ENCODE measurements at regions not wholly inside any gene's neighbourhood (a gene's known extent, or its start where the extent isn't known, plus 50 kb on each side); places are given as distances from the start of the nearest gene placed in this dataset.

DNA sequence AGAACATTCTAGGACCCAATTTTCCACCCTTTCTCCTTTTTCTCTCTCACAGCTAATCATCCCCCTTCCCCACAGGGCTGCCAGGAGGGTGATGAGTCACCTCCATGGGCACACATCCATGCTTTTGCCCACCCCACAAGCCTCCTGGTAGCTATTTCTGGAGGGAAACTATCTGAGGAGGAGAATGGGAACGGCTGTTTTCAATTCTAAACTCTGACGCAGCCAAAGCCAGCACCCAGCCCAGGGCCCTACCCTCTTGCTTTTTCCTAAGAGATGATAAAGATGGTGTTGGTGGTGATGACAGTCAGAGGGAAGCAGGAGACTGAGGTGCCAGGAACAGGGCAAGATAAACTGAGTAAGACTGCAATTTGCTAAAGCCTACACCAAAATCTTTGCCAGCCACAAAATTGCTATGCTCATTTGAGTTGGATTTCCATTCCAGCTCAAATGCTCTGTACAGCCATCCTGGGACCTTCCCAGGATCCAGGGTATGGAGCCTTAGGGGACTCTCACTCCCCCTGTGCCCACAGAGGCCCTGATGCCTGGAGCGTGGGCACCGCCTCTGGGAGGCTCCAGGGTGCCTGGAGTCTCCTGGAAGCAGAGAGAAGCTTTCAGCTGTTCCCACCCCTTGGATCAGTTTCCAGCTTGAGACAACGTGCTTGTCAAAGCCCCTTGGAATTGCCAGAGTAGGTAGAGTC lies 62.0 kb upstream of the FZD7 start:
- DNase-seq = no peak
- Mint-ChIP-seq H3K27ac (no peak overlapping the region), H3K36me3 (ENCODE audit: low read depth) (no peaks in the 10 kb centered on the region), H3K4me3 (no peak overlapping the region), H3K4me1 (no peaks in the 10 kb centered on the region), H3K27me3 (no peaks in the 10 kb centered on the region), H3K9me3 (no peaks in the 10 kb centered on the region)
- ChIA-PET CTCF (no interaction called here), POLR2A (no interaction called here)

DNA sequence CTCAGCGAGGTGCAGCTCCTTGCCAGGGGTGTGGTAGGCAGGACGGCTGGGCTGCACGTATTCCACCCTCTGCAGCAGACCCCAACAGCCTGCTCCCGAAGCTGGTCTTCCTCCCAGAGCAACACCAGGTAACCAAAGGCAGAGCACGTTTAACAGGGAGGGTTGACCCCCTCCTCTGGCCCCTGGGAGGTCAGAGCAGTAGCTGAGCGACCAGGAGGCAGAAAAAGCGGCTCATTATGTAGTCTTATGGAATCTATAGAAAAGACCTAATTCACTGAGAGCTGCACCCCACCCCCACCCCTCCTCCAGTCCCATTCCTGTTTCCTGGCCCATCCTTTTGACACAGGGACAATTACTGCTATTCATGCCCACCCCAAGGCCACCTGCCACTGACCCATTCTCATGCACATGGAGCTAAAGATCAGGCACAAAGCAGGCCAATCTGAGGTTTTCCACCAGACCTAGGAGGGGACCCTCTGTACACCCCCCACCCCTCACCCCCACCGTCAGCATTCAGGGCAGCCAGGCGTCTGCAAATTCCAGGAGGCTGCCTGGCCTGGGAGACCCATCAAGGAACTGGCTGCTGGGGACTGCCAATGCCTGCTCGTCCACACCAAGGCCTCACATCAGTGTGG lies 60.9 kb upstream of the FZD7 start:
- no peak for DNase-seq
- ChIA-PET POLR2A (no interaction called here), CTCF (interaction anchor here (0.5 kb wide), 1 partner anchor 199 kb away, joined by 3 read pairs; no protein-coding TSS in a partner anchor)
- no peaks in the 10 kb centered on the region for H3K27me3 Mint-ChIP-seq
- H3K9me3 Mint-ChIP-seq = no peaks in the 10 kb centered on the region
- no peak overlapping the region for H3K4me3 Mint-ChIP-seq
- H3K36me3 Mint-ChIP-seq (ENCODE audit: low read depth) = no peaks in the 10 kb centered on the region
- H3K27ac Mint-ChIP-seq = no peak overlapping the region
- H3K4me1 Mint-ChIP-seq = no peaks in the 10 kb centered on the region

DNA sequence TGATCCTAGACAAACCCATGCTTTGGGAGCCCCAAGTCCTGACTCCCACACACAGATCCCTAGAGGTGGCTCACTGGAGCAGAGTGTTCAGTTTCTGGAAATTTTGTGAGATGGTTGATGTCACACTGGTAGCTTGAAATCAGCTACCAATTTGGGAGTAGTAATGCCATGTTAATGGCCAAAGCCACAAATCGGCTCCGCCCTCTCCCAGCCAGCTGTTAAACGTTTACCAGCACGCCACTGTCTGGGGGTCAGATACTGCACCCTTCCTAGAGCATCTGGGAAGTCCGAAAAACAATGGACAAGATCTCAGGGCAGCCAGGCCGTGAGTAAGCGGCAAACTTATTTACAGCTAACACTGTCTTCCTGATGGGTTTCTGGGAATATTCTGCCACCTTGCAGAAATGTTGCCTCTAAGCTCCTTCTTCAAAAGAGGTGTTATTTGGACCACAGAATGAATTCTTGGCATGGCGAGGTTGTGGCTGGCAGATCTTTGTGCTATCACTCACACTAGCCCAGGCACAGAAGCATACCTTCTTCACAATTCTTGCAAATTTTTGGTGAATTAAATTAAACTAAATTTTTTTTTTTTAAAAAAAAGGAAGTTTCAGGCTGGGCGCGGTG lies 60.2 kb upstream of the FZD7 start:
- Mint-ChIP-seq H3K27me3 (peaks cover under 1% of the 10 kb centered on the region), H3K9me3 (no peaks in the 10 kb centered on the region), H3K36me3 (ENCODE audit: low read depth) (no peaks in the 10 kb centered on the region), H3K27ac (no peak overlapping the region), H3K4me1 (no peaks in the 10 kb centered on the region), H3K4me3 (no peak overlapping the region)
- DNase-seq = no peak
- POLR2A ChIA-PET = no interaction called here
- CTCF ChIA-PET = interaction anchor here (0.5 kb wide), 1 partner anchor 198 kb away, joined by 3 read pairs; no protein-coding TSS in a partner anchor

DNA sequence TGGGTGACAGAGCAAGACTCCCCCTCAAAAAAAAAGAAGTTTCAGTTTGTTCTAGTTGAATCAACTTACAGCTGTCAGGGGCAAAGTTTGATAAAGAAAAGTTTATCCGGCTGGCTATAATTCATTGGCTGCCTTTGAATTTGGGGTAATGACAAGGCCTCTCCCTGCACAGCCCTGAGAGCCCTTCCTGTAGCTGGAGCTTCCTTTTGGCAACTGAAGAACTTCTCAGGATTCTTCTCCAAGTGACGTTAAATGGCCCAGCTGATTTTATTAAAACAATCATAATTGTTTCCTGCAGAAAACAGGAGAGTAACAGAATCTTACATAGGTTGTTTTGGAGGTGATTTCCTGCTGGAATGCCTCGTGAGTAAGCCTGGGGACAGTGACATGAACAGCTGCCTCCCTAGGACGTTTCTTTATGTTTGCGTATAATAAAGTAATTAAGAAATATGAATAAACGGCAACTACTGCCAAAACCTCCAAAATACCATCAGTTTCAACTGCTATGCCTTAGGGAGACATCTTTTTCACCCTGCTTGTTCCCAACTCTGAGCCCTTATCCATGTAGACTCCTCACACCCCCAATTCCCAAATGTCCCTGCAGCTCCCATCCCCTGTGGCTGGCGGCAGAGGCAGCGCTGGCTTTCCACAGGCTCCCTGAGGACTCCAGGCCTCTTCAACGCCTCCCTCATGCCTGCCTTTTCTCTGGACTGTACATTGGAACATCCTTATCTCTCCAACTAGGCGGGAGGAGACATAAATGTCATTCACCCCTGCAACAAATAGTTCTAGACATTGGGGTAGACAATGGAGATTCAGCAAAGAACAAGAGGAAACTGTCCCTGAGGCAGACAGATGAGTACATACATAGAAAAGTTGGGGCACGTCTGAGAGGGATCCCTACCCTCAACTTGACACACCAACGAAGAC lies 59.2 kb upstream of the FZD7 start:
- Mint-ChIP-seq H3K36me3 (ENCODE audit: low read depth) (no peaks in the 10 kb centered on the region), H3K4me1 (no peaks in the 10 kb centered on the region), H3K9me3 (no peaks in the 10 kb centered on the region), H3K27ac (no peak overlapping the region), H3K4me3 (no peak overlapping the region), H3K27me3 (peaks cover 2% of the 10 kb centered on the region)
- ChIA-PET CTCF (no interaction called here), POLR2A (no interaction called here)
- DNase-seq = no peak

DNA sequence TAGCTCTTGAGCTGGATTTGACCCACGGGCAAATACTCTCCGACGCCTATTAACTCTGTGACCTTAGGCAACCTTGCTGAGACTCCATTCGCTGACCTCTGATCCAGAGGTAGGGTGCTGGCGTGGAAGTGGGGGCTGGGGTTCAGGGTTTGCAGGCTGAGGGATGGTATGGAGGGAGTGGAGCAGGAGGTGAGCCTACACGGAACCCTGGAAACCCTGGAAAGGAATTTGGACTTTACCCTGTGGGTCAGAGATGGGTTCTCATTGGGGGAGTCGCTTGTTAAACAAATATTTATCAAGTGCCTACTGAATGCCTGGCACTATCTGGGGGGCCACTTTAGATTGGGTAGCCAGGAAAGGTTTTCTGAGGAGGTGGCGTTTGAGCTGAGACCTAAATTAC lies 58.2 kb upstream of the FZD7 start:
- peaks cover 2% of the 10 kb centered on the region for H3K27me3 Mint-ChIP-seq
- ChIA-PET CTCF (no interaction called here), POLR2A (no interaction called here)
- no peaks in the 10 kb centered on the region for H3K9me3 Mint-ChIP-seq
- H3K27ac Mint-ChIP-seq = no peak overlapping the region
- no peak overlapping the region for H3K4me3 Mint-ChIP-seq
- DNase-seq = no peak
- no peaks in the 10 kb centered on the region for H3K36me3 Mint-ChIP-seq (ENCODE audit: low read depth)
- no peaks in the 10 kb centered on the region for H3K4me1 Mint-ChIP-seq

DNA sequence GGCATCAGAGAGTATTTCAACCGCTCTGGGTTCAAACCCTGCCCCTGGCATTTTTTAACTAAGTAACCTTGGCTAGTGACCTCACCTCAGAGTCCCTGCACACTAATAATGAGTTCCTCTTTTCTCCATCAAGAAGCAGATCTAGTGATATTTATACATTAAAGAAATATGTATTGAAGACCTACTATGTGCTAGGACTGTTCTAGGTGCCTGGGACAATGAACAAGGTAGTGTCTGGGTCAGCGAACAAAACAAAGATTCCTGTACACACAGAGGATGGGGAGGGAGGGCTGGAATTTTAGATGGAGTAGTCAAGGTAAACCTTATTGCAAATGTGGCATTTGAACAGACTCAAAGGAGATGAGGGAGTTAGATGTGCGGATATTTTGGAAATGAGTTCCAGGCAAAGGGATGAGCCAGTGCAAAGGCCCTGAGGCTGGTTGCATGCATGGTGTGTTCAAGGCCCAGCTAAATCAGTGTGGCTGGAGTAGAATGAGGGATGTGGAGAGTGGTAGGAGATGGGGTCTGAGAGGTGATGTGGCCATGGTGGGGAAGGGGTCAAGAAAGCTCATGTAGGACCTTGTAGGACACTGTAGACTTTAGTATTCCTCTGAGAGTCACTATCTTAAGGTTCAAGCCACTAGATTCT lies 57.6 kb upstream of the FZD7 start:
- Mint-ChIP-seq H3K27ac (no peak overlapping the region), H3K4me3 (no peak overlapping the region), H3K27me3 (peaks cover 2% of the 10 kb centered on the region), H3K4me1 (no peaks in the 10 kb centered on the region), H3K9me3 (no peaks in the 10 kb centered on the region), H3K36me3 (ENCODE audit: low read depth) (no peaks in the 10 kb centered on the region)
- ChIA-PET CTCF (no interaction called here), POLR2A (no interaction called here)
- no peak for DNase-seq

DNA sequence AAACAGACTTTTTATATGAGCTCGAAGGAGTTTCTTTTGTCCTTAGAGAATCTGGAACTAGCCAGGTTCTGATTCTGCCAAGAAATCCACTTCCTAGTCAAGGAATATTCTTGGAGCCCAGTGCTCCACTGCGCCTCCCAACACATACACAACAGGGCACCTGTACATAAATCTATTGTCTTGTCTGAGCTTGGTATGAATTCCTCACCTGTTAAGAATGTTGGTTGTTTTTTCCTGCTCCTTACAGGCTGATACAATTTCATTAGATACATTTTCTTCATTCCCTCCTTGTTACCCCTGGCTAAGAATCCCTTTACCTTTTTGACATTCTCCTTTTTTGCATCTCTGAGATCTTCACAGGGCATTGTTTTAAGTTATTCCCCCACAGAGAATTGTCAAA lies 56.0 kb upstream of the FZD7 start:
- ChIA-PET CTCF (no interaction called here), POLR2A (no interaction called here)
- H3K9me3 Mint-ChIP-seq = no peaks in the 10 kb centered on the region
- peaks cover 2% of the 10 kb centered on the region for H3K27me3 Mint-ChIP-seq
- H3K4me1 Mint-ChIP-seq = no peaks in the 10 kb centered on the region
- H3K27ac Mint-ChIP-seq = no peak overlapping the region
- no peak for DNase-seq
- H3K36me3 Mint-ChIP-seq (ENCODE audit: low read depth) = no peaks in the 10 kb centered on the region
- H3K4me3 Mint-ChIP-seq = no peak overlapping the region

DNA sequence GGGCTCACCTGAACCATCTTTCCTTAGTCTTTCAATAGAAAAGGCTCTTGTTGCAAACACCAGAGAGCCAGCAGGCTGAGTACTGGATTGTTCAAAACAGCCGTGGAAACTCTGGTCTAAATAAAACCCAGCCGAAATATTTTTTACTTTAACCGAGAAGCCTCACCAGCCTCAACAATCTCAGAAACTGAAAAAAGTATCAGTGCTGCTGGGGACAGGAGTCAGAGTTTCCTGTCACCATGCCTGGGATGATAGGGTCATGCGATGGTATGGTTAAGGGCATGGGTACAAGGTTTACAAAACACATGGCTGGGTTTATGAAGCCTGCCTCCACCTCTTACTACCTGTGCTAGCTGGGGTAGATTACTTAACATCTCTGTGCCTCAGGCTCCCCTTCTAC lies 55.3 kb upstream of the FZD7 start:
- no peaks in the 10 kb centered on the region for H3K4me1 Mint-ChIP-seq
- H3K36me3 Mint-ChIP-seq (ENCODE audit: low read depth) = no peaks in the 10 kb centered on the region
- no peaks in the 10 kb centered on the region for H3K9me3 Mint-ChIP-seq
- ChIA-PET POLR2A (no interaction called here), CTCF (no interaction called here)
- H3K4me3 Mint-ChIP-seq = no peak overlapping the region
- peaks cover 2% of the 10 kb centered on the region for H3K27me3 Mint-ChIP-seq
- no peak for DNase-seq
- H3K27ac Mint-ChIP-seq = no peak overlapping the region

DNA sequence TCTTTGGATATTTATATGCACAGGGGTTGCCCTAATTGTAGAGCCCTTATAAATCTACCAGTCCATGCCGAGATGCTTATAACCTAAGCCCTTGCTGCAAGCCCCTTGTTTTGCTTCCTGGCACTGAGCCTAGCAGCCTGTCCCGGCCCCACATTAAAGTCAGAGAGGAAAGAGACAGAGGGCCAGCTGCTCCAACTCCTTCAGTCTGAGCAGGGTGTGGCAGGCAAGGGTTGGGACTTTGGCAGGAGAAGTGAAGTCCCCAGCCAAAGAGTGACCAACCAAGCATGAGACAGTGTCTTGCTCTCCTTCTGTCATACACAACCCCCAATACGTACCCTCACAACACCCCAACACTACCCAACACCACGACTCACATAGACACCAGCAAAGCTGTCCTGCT lies 54.7 kb upstream of the FZD7 start:
- peaks cover 2% of the 10 kb centered on the region for H3K27me3 Mint-ChIP-seq

DNA sequence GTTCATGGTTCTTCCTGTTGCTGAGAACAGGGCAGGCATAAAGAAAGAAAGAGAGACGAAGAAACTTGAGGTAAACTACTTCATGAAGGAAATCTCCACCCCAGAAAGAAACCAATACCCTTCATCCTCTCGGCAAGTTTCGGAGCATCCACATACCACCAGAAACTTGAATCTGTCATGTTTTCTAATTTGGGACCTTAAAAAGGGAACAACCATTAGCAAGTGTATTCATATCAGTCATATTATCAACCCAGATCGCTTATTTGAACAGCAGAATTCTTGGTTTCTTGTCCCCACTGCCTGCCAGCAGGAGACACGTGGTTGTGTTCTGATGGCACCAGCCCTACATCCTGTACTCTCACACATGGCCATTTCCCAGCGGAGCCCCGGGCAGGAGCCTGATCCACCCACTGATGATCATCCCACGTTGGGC lies 53.2 kb upstream of the FZD7 start:
- Mint-ChIP-seq H3K27me3 (peaks cover 2% of the 10 kb centered on the region), H3K4me3 (no peak overlapping the region), H3K4me1 (no peaks in the 10 kb centered on the region), H3K36me3 (ENCODE audit: low read depth) (no peaks in the 10 kb centered on the region), H3K9me3 (no peaks in the 10 kb centered on the region), H3K27ac (no peak overlapping the region)
- DNase-seq = no peak
- CTCF ChIA-PET = no interaction called here
- POLR2A ChIA-PET = no interaction called here

More for the DNA sequence above, 54.7 kb upstream of the FZD7 start:
- Mint-ChIP-seq H3K9me3 (no peaks in the 10 kb centered on the region), H3K27ac (no peak overlapping the region), H3K4me3 (no peak overlapping the region), H3K36me3 (ENCODE audit: low read depth) (no peaks in the 10 kb centered on the region), H3K4me1 (no peaks in the 10 kb centered on the region)
- ChIA-PET CTCF (no interaction called here), POLR2A (no interaction called here)
- no peak for DNase-seq

DNA sequence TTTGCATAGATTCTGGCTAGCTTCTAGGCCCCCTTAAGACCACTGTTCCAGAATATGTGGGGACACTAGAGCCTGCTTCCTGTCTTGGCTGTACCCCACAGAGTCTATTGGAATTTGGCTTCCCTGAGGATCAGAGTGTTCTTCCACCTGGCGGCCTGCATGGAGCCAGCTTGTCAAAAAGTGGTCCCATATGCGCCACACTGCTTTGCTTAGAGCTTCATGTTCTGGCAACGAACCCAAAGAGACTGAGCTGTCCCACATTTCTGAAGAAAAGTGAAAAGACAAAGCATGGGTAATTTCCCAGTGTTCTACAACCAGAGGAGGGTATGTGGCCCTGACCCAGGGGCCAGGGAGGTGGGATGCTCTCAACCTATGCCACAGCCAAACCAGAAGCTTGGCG lies 52.7 kb upstream of the FZD7 start:
- Mint-ChIP-seq H3K27me3 (peaks cover 2% of the 10 kb centered on the region), H3K27ac (no peak overlapping the region), H3K36me3 (ENCODE audit: low read depth) (no peaks in the 10 kb centered on the region), H3K4me3 (no peak overlapping the region), H3K9me3 (no peaks in the 10 kb centered on the region), H3K4me1 (no peaks in the 10 kb centered on the region)
- ChIA-PET POLR2A (no interaction called here), CTCF (no interaction called here)
- no peak for DNase-seq

DNA sequence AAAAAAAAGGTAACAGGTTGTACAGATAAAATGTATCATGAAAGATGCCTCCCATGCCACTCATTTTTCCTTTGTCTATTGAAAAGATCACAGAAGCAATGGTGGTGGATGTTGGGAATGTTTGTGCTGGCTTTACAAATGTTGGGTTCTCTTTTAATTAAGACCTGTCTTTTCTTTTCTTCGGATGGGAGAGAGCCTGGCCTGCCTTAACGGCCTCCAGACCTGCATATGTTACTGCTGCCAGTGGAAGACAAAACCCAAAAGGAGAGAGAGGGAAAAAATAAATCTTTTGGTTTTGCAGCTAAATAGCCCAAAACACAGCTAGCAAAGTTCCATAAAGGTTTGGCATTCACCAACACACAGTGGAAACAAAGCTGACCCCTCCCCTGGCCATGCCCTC lies 50.5 kb upstream of the FZD7 start:
- Mint-ChIP-seq H3K27ac (no peak overlapping the region), H3K36me3 (ENCODE audit: low read depth) (no peaks in the 10 kb centered on the region), H3K27me3 (peaks cover 2% of the 10 kb centered on the region), H3K4me1 (no peaks in the 10 kb centered on the region), H3K4me3 (no peak overlapping the region), H3K9me3 (no peaks in the 10 kb centered on the region)
- no peak for DNase-seq
- POLR2A ChIA-PET = no interaction called here
- CTCF ChIA-PET = no interaction called here

DNA sequence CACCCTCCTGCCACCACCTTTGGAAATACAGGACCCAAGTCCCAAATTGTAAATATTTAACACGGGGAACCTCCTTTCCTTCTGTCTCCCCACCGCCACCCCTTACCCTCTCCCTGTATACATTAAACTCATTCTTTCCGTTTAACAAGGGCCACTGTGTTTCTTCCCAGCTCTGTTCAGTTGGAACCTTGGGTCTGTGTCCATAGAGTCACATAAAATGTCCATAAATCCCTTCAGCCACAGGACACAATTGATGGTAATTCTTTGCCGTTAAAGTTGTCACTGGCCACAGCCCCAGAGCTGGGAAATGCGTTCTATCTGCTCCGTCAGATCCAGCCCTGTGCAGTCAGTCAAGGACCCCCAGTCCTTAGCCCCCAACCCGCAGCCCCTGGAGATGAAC lies 49.9 kb upstream of the FZD7 start:
- no peaks in the 10 kb centered on the region for H3K27me3 Mint-ChIP-seq
- POLR2A ChIA-PET = no interaction called here

More for the DNA sequence above, 49.9 kb upstream of the FZD7 start:
- CTCF ChIA-PET = no interaction called here
- H3K9me3 Mint-ChIP-seq = no peaks in the 10 kb centered on the region
- no peak overlapping the region for H3K4me3 Mint-ChIP-seq
- no peaks in the 10 kb centered on the region for H3K36me3 Mint-ChIP-seq (ENCODE audit: low read depth)
- H3K4me1 Mint-ChIP-seq = no peaks in the 10 kb centered on the region
- H3K27ac Mint-ChIP-seq = no peak overlapping the region
- DNase-seq = no peak

Measured in activated CD4-positive, alpha-beta memory T cell treated with anti-CD3 and anti-CD28 coated beads, Interleukin-2, amount 10 ng/mL, durations not matched to agents 7 days and 5 days (primary cell).